PC-9 (cell line): ENCODE measurements at regions not wholly inside any gene's neighbourhood (a gene's known extent, or its start where the extent isn't known, plus 50 kb on each side); places are given as distances from the start of the nearest gene placed in this dataset.

Source experiments
- BruUV-seq: library from RNA; stranded (reverse); fragments of 400-500 nt; replicated peaks from 2 replicates; lab custom pipeline; 2021; lab: Mats Ljungman, UMichigan
- CTCF ChIA-PET: fragments of 300-600 bp; sonication (Branson Sonifier 250); formaldehyde crosslinking; loops from one replicate; lab custom pipeline; 2022; ENCODE audit warnings: antibody characterized with exemption; lab: Charles Lee
- POLR2A ChIA-PET: fragments of 300-600 bp; sonication (Branson Sonifier 250); formaldehyde crosslinking; loops from one replicate; lab custom pipeline; 2022; ENCODE audit warnings: antibody characterized with exemption; ENCODE audit not compliant: unreplicated experiment; lab: Charles Lee
- DNase-seq, 2 experiments: peaks; one replicate each; pipeline versions ENCODE4 v3.0.0 to v3.0.0-alpha.2; 2015 to 2022; ENCODE audit warnings: mixed read lengths in 1 of 2
- H2AFZ ChIP-seq: fragments of 200-600 bp; sonication (generic); 2 replicates; pipeline ENCODE4 v1.8.1; 2017; ENCODE audit warnings: antibody characterized with exemption
- H3F3A ChIP-seq: fragments of 200-600 bp; sonication (generic); 2 replicates; pipeline ENCODE4 v1.8.1; 2017; ENCODE audit warnings: antibody characterized with exemption, mild to moderate bottlenecking, low read depth; ENCODE audit not compliant: insufficient read depth
- H3K27ac ChIP-seq: fragments of 200-600 bp; sonication (generic); 2 replicates; pipeline ENCODE4 v1.6.1; 2016; ENCODE audit warnings: mixed run types
- H3K27me3 ChIP-seq: fragments of 200-600 bp; sonication (generic); 2 replicates; pipeline ENCODE4 v1.6.1; 2016; ENCODE audit warnings: low read depth, mixed run types; ENCODE audit not compliant: insufficient read depth
- H3K36me3 ChIP-seq: fragments of 200-600 bp; sonication (generic); 2 replicates; pipeline ENCODE4 v1.6.1; 2016; ENCODE audit warnings: low read depth, mixed run types
- H3K4me1 ChIP-seq: fragments of 200-600 bp; sonication (generic); replicated peaks from 2 replicates; pipeline ENCODE4 v1.6.1; 2016; ENCODE audit warnings: mixed run types; ENCODE audit not compliant: insufficient read depth
- H3K4me2 ChIP-seq: fragments of 200-600 bp; sonication (generic); 2 replicates; pipeline ENCODE4 v1.6.1; 2017; ENCODE audit warnings: mixed run types
- H3K4me3 ChIP-seq: fragments of 200-600 bp; sonication (generic); 2 replicates; pipeline ENCODE4 v1.6.1; 2016; ENCODE audit warnings: mixed run types
- H3K79me2 ChIP-seq: fragments of 200-600 bp; sonication (generic); 2 replicates; pipeline ENCODE4 v1.6.1; 2017; ENCODE audit warnings: low read depth, mixed run types
- H3K9me2 ChIP-seq: fragments of 200-600 bp; sonication (generic); 2 replicates; pipeline ENCODE4 v1.8.1; 2017; ENCODE audit warnings: mild to moderate bottlenecking; ENCODE audit not compliant: insufficient read depth
- H3K9me3 ChIP-seq: fragments of 200-600 bp; sonication (generic); 2 replicates; pipeline ENCODE4 v1.8.1; 2016; ENCODE audit warnings: low read depth; ENCODE audit not compliant: insufficient read depth
- H4K20me1 ChIP-seq: fragments of 200-600 bp; sonication (generic); 2 replicates; pipeline ENCODE4 v1.8.1; 2017; ENCODE audit not compliant: insufficient read depth
- EZH2 ChIP-seq: fragments of 200-600 bp; sonication (generic); IDR thresholded peaks from 2 replicates; pipeline ENCODE4 v1.8.0; 2017; ENCODE audit warnings: antibody characterized with exemption, low read depth
- intact Hi-C: fragments of 100-400 bp; cut with micrococcal nuclease; formaldehyde crosslinking; loops from one replicate; pipeline ENCODE4 v1.10.0; 2022; ENCODE audit not compliant: unreplicated experiment
- TF ChIP-seq, protein P1 (sequence below): fragments of 200-600 bp; sonication (generic); conservative IDR thresholded peaks from 2 replicates; pipeline ENCODE4 v1.6.1; 2017; ENCODE audit warnings: mixed run types, antibody characterized with exemption, mild to moderate bottlenecking, moderate library complexity

DNA sequence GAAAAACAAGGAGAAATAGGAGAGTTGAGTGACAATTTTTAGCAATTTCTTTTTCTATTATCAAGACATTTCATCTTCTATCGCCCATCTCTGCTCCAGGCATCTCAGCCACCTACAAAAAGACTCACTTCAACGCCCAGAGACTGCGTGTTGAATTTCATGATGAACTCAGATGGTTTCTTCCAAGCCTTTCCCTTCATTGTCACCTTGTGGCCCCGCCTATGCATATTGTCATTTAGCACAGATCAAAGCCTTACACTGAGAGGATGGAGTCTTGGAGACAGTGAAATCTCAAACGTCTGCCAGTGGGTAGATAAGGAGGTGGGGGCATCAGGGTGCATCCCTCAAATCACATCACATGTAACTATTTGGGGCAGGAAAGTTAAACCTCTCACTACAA, 319.4 kb downstream of the SIPA1L2 start:
- Histone ChIP-seq H3K36me3 (no peaks in the 10 kb centered on the region), H3K4me1 (no peaks in the 10 kb centered on the region), H4K20me1 (no peaks in the 10 kb centered on the region), H3F3A (no peaks in the 10 kb centered on the region), H2AFZ (no peak overlapping the region), H3K9me2 (no peaks in the 10 kb centered on the region), H3K9me3 (no peaks in the 10 kb centered on the region), H3K27ac (no peak overlapping the region), H3K79me2 (no peaks in the 10 kb centered on the region), H3K4me2 (no peak overlapping the region), H3K4me3 (no peak overlapping the region), H3K27me3 (peaks cover 16% of the 10 kb centered on the region; the same call in 1 of the 2 replicates)
- no peak for TF ChIP-seq EZH2
- TF ChIP-seq, protein P1, sequence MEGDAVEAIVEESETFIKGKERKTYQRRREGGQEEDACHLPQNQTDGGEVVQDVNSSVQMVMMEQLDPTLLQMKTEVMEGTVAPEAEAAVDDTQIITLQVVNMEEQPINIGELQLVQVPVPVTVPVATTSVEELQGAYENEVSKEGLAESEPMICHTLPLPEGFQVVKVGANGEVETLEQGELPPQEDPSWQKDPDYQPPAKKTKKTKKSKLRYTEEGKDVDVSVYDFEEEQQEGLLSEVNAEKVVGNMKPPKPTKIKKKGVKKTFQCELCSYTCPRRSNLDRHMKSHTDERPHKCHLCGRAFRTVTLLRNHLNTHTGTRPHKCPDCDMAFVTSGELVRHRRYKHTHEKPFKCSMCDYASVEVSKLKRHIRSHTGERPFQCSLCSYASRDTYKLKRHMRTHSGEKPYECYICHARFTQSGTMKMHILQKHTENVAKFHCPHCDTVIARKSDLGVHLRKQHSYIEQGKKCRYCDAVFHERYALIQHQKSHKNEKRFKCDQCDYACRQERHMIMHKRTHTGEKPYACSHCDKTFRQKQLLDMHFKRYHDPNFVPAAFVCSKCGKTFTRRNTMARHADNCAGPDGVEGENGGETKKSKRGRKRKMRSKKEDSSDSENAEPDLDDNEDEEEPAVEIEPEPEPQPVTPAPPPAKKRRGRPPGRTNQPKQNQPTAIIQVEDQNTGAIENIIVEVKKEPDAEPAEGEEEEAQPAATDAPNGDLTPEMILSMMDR = no peak
- DNase-seq = no peak
- ChIA-PET POLR2A (no interaction called here), CTCF (no interaction called here)
- intact Hi-C loops = no loop called here
- no TSS peak for BruUV-seq

DNA sequence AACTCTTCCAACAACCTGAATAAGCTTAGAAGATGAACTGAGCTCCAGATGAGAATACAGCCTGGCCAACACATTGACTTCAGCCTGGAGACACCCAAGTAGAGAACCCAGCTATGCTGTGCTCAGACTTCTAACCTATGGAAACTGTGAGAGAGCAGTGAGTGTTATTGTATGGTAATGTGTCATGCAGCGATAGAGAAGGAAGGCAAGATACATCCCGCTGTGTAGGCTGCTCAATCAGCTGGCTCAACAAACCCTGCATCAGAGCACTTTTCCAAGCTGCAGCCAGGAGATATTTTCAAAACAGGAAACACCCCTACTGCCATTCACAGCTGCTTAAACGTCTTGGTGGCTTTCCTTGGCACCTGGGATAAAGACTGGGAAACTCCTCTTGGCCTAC, 321.3 kb downstream of the SIPA1L2 start:
- H2AFZ ChIP-seq = no peak overlapping the region
- H3K27ac ChIP-seq = no peak overlapping the region
- TF ChIP-seq, protein P1 = no peak
- TF ChIP-seq EZH2 = no peak
- H3K36me3 ChIP-seq = no peaks in the 10 kb centered on the region
- no peak for DNase-seq
- intact Hi-C loops = no loop called here
- ChIA-PET CTCF (no interaction called here), POLR2A (no interaction called here)
- H3K79me2 ChIP-seq = no peaks in the 10 kb centered on the region
- no peaks in the 10 kb centered on the region for H3K9me2 ChIP-seq
- no TSS peak for BruUV-seq
- H3K27me3 ChIP-seq = peaks cover 16% of the 10 kb centered on the region
- H4K20me1 ChIP-seq = no peaks in the 10 kb centered on the region
- H3K4me1 ChIP-seq = no peaks in the 10 kb centered on the region
- no peak overlapping the region for H3K4me2 ChIP-seq
- no peak overlapping the region for H3K4me3 ChIP-seq
- no peaks in the 10 kb centered on the region for H3F3A ChIP-seq
- H3K9me3 ChIP-seq = no peaks in the 10 kb centered on the region

DNA sequence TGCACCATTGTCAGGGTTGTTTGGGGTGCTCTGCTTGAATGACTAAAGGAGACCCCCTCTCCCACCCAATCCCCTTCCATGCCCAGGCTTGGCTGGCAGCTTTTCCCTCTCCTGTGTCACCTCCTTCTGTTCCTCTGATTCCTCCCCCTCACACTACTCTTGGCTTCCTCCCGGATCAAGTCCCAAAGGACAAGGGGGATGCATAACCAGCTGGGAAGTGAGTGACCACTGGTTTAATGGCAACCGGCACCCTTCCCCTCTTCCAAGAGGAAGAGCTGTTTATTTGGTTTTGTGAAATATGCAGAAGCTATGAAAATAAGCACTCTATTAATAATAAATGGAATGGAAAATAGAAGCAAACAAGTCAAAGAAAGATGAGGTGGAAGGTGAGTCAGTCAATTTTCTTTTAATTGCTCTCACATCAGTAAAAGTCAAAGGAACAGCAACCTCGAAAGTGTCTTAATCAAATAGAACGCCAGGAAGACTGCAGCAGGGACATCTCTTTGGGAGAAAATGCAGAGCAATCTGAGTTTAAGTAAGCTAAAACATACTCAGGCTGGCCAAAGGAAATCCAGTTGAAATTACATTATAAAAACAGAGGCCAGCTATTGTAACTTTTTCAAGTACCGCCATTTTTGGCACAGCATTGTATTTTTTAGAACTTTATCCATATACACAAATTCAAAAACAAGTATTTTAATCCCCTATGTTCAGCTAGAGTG, 322.5 kb downstream of the SIPA1L2 start:
- no peak for DNase-seq
- no peaks in the 10 kb centered on the region for H3K9me3 ChIP-seq
- no peaks in the 10 kb centered on the region for H4K20me1 ChIP-seq
- CTCF ChIA-PET = no interaction called here
- no peak overlapping the region for H3K27ac ChIP-seq
- POLR2A ChIA-PET = no interaction called here
- H3K9me2 ChIP-seq = no peaks in the 10 kb centered on the region
- H3K4me2 ChIP-seq = no peak overlapping the region
- H2AFZ ChIP-seq = no peak overlapping the region
- intact Hi-C loops = no loop called here
- no TSS peak for BruUV-seq
- TF ChIP-seq EZH2 = no peak
- TF ChIP-seq, protein P1 = no peak
- H3K4me1 ChIP-seq = no peaks in the 10 kb centered on the region
- no peaks in the 10 kb centered on the region for H3K36me3 ChIP-seq
- peaks cover 16% of the 10 kb centered on the region for H3K27me3 ChIP-seq
- H3K79me2 ChIP-seq = no peaks in the 10 kb centered on the region
- no peak overlapping the region for H3K4me3 ChIP-seq
- H3F3A ChIP-seq = no peaks in the 10 kb centered on the region
